NCI-H774 (cell line): ENCODE measurements at regions not wholly inside any gene's neighbourhood (a gene's known extent, or its start where the extent isn't known, plus 50 kb on each side); places are given as distances from the start of the nearest gene placed in this dataset.
"Not testable (repeated sequence)": the region's sequence is repeated elsewhere in the genome, so short reads cannot be mapped to it uniquely, and the experiment has no call there.

Source experiments
- DNase-seq: peaks from one replicate; lab custom pipeline; 2025; lab: John Stamatoyannopoulos, UW

GRCh38 chr13:85212692-85213091 lies 586.5 kb downstream of the SLITRK6 start:
- DNase-seq, result no peak

- DNase-seq, result no peak
These were observed 594.4 kb downstream of the SLITRK6 start for GRCh38 chr13:85204668-85205344.

- no peak for DNase-seq
These were observed 601.8 kb downstream of the SLITRK6 start for GRCh38 chr13:85197431-85197830.

- no peak for DNase-seq
These were observed 604.7 kb downstream of the SLITRK6 start for GRCh38 chr13:85194482-85194881.

- no peak for DNase-seq
These were observed 607.1 kb downstream of the SLITRK6 start for GRCh38 chr13:85191996-85192718.

GRCh38 chr13:85186356-85187045 lies 612.7 kb downstream of the SLITRK6 start:
- no peak for DNase-seq

GRCh38 chr13:85174291-85174690 lies 624.9 kb downstream of the SLITRK6 start:
- no peak for DNase-seq

GRCh38 chr13:85170372-85170771 lies 628.8 kb downstream of the SLITRK6 start:
- no peak for DNase-seq

GRCh38 chr13:85166891-85167290 lies 632.3 kb downstream of the SLITRK6 start:
- no peak for DNase-seq

- DNase-seq, result no peak
These were observed 636.2 kb downstream of the SLITRK6 start for GRCh38 chr13:85163063-85163462.

- no peak for DNase-seq
These were observed 651.2 kb downstream of the SLITRK6 start for GRCh38 chr13:85148009-85148408.

- no peak for DNase-seq
These were observed 656.8 kb downstream of the SLITRK6 start for GRCh38 chr13:85142351-85142927.

- no peak for DNase-seq
These were observed 657.8 kb downstream of the SLITRK6 start for GRCh38 chr13:85141401-85141800.

GRCh38 chr13:85140192-85140591 lies 659.0 kb downstream of the SLITRK6 start:
- no peak for DNase-seq

GRCh38 chr13:85137516-85137915 lies 661.7 kb downstream of the SLITRK6 start:
- DNase-seq, result no peak

- DNase-seq, result no peak
These were observed 666.2 kb downstream of the SLITRK6 start for GRCh38 chr13:85132986-85133385.

- not testable (repeated sequence) for DNase-seq
These were observed 675.7 kb downstream of the SLITRK6 start for GRCh38 chr13:85123501-85123900.

- DNase-seq, result no peak
These were observed 690.9 kb downstream of the SLITRK6 start for GRCh38 chr13:85108356-85108755.

- no peak for DNase-seq
These were observed 700.0 kb downstream of the SLITRK6 start for GRCh38 chr13:85099245-85099644.

GRCh38 chr13:85095418-85096272 lies 703.6 kb downstream of the SLITRK6 start:
- no peak for DNase-seq

GRCh38 chr13:85093808-85094207 lies 705.4 kb downstream of the SLITRK6 start:
- DNase-seq, result no peak
